HL-60 (cell line): ENCODE measurements at regions not wholly inside any gene's neighbourhood (a gene's known extent, or its start where the extent isn't known, plus 50 kb on each side); places are given as distances from the start of the nearest gene placed in this dataset.

Experiments used
- DNase-seq, 2 experiments: peaks; one replicate each; pipeline ENCODE4 v3.0.0-alpha.2; 2010 to 2020; ENCODE audit warnings: low read depth in 1 of 2, low spot score in 1 of 2
- H3K27ac ChIP-seq: fragments of 250-450 bp; sonication (Bioruptor Pico); replicated peaks from 2 replicates; pipeline ENCODE4 v1.5.1; 2020; ENCODE audit warnings: mild to moderate bottlenecking, moderate library complexity
- H3K27me3 ChIP-seq: fragments of 250-450 bp; sonication (Bioruptor Pico); 2 replicates; pipeline ENCODE4 v1.5.1; 2021; ENCODE audit warnings: mild to moderate bottlenecking, moderate library complexity; ENCODE audit not compliant: insufficient read depth, poor library complexity, severe bottlenecking
- H3K4me3 ChIP-seq: replicated peaks from 2 replicates; pipeline ENCODE4 v1.5.1; 2011; ENCODE audit warnings: mild to moderate bottlenecking, control low read depth, low read length; ENCODE audit not compliant: insufficient read depth
- CTCF ChIP-seq: IDR thresholded peaks from one replicate; pipeline ENCODE4 v1.5.1; 2011; ENCODE audit warnings: low read length, control low read depth, inconsistent platforms; ENCODE audit not compliant: insufficient read depth
- GABPA ChIP-seq: IDR thresholded peaks from 2 replicates; pipeline ENCODE4 v1.6.1; 2012; ENCODE audit warnings: low read depth
- POLR2AphosphoS5 ChIP-seq: IDR thresholded peaks from 2 replicates; pipeline ENCODE4 v1.6.1; 2012; ENCODE audit warnings: low read depth
- SPI1 ChIP-seq: IDR thresholded peaks from 2 replicates; pipeline ENCODE4 v1.6.1; 2012; ENCODE audit warnings: low read depth, mild to moderate bottlenecking, borderline replicate concordance
- TF ChIP-seq, protein P1 (sequence below): IDR thresholded peaks from 2 replicates; pipeline ENCODE4 v1.6.1; 2012; ENCODE audit warnings: low read depth; ENCODE audit not compliant: insufficient replicate concordance

DNA sequence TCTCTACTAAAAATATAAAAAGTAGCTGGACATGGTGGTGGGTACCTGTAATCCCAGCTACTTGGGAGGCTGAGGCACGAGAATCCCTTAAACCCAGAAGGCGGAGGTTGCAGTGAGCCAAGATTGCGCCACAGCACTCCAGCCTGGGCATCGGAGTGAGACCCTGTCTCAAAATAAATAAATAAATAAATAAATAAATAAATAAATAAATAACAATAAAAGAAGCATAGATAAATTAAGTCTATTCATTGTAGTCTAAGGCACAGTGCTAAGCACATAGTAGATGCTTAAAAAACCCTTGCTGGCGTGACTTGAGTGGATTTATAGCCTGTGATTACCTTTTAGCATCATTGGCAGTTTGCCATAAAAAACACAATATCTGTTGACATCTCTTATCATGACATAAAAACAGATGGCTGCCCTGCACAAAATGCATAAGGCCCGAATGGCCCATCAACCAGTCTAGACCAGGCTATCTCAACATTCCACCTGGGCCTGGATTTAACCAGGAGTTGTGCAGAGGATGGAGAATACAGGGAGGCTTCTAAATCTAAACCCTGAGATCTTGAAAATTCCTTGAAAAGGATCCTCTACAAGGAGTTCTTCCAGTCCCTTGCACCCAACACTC lies 94.9 kb downstream of the PRLHR start:
- TF ChIP-seq CTCF, result no peak
- Histone ChIP-seq H3K27ac (no peak overlapping the region), H3K27me3 (no peaks in the 10 kb centered on the region), H3K4me3 (no peak overlapping the region)
- no peak for DNase-seq

DNA sequence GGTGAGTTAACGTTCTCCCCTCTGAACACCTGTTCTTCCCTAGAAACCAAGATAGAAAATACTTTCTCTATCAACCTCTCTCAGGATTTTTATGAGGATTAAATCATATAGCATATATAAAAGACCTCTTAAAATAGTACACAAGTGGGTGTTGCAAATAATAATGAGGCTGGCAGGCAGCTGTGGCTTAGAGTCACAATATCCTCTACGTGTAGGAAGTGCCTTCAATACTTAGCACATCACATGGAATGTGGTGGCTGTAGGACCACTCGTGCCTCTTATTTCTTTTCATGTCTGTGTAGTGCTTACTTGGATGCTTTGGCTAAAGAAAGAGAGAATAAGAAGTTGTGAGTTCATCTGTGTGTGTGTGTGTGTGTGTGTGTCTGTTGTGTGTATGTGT lies 96.3 kb downstream of the PRLHR start:
- no peak for DNase-seq
- H3K4me3 ChIP-seq, result no peak overlapping the region
- H3K27me3 ChIP-seq, result no peaks in the 10 kb centered on the region
- TF ChIP-seq GABPA (no peak), SPI1 (no peak), CTCF (no peak)
- TF ChIP-seq, protein P1, sequence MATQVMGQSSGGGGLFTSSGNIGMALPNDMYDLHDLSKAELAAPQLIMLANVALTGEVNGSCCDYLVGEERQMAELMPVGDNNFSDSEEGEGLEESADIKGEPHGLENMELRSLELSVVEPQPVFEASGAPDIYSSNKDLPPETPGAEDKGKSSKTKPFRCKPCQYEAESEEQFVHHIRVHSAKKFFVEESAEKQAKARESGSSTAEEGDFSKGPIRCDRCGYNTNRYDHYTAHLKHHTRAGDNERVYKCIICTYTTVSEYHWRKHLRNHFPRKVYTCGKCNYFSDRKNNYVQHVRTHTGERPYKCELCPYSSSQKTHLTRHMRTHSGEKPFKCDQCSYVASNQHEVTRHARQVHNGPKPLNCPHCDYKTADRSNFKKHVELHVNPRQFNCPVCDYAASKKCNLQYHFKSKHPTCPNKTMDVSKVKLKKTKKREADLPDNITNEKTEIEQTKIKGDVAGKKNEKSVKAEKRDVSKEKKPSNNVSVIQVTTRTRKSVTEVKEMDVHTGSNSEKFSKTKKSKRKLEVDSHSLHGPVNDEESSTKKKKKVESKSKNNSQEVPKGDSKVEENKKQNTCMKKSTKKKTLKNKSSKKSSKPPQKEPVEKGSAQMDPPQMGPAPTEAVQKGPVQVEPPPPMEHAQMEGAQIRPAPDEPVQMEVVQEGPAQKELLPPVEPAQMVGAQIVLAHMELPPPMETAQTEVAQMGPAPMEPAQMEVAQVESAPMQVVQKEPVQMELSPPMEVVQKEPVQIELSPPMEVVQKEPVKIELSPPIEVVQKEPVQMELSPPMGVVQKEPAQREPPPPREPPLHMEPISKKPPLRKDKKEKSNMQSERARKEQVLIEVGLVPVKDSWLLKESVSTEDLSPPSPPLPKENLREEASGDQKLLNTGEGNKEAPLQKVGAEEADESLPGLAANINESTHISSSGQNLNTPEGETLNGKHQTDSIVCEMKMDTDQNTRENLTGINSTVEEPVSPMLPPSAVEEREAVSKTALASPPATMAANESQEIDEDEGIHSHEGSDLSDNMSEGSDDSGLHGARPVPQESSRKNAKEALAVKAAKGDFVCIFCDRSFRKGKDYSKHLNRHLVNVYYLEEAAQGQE, result no peak
- H3K27ac ChIP-seq, result no peak overlapping the region

- no peaks in the 10 kb centered on the region for H3K27me3 ChIP-seq
- DNase-seq, result no peak
- TF ChIP-seq CTCF (no peak), SPI1 (no peak), GABPA (no peak), POLR2AphosphoS5 (no peak)
- TF ChIP-seq, protein P1, result no peak
- H3K4me3 ChIP-seq, result no peak overlapping the region
- H3K27ac ChIP-seq, result no peak overlapping the region
These were observed 96.8 kb downstream of the PRLHR start for GRCh38 chr10:118498623-118499022.

- H3K27me3 ChIP-seq, result no peaks in the 10 kb centered on the region
- no peak for DNase-seq
- H3K4me3 ChIP-seq, result no peak overlapping the region
- TF ChIP-seq GABPA (no peak), SPI1 (no peak), POLR2AphosphoS5 (no peak), CTCF (no peak)
- TF ChIP-seq, protein P1, result no peak
- no peak overlapping the region for H3K27ac ChIP-seq
These were observed 98.2 kb downstream of the PRLHR start for GRCh38 chr10:118497227-118497626.
